ENCODE measurements at regions not wholly inside any gene's neighbourhood (a gene's known extent, or its start where the extent isn't known, plus 50 kb on each side); places are given as distances from the start of the nearest gene placed in this dataset.

- no peak for DNase-seq
Measured at GRCh38 chr2:41078341-41078740, 626.5 kb upstream of the SLC8A1 start.

- DNase-seq: no peak
Measured at GRCh38 chr2:41079011-41079410, 627.1 kb upstream of the SLC8A1 start.

DNA sequence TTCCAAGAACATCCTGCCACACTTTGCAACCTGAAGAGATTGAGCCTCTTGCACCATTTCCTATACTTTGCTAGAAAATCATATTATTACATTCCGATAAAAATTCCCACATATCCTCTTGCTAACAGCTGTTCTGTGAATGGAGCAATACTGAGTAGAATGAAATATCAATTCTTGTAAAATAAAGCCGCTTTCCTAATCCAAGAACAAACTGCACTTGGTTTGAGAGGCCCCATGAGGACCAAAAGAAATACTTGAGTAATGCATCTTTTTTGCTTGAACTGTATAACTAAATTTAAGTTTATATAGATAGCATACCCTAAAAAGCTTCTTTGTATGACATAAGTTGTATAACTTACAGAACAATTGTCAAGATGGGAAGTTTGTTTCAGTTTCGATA, 632.4 kb upstream of the SLC8A1 start:
- no peak for DNase-seq

GRCh38 chr2:41087946-41088345, 636.1 kb upstream of the SLC8A1 start:
- no peak for DNase-seq

- DNase-seq: no peak
Measured at GRCh38 chr2:41101281-41101680, 649.4 kb upstream of the SLC8A1 start.

GRCh38 chr2:41109744-41110143, 657.9 kb upstream of the SLC8A1 start:
- DNase-seq: no peak

DNA sequence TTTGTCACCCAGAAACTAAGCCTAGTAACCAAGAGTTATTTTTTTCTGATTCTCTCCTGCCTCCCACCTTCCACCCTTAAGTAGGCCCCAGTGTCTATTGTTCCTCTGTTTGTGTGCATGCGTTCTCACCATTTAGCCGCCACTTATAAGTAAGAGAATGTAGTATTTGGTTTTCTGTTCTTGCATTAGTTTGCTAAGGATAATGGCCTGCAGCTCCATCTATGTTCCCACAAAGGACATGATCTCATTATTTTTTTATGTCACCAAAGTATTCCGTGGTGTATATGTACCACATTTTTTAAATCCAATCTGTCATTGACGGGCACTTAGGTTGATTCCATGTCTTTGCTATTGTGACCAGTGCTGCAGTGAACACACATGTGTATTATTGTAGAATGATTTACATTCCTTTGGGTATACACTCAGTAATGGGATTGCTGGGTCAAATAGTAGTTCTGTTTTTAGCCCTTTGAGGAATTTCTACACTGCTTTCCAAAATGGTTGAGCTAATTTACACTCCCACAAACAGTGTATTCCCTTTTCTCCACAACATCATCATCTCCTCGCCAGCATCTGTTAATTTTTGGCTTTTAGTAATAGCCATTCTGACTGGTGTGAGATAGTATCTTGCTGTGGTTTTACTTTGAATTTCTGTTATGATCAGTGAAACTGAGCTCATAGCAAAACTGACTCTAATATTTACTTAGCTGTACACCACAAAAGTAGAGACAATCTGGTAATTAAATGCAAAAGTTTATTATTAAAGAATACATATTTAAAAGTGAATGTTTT, 660.1 kb upstream of the SLC8A1 start:
- DNase-seq: no peak

- no peak for DNase-seq
Measured at GRCh38 chr2:41116106-41116797, 664.4 kb upstream of the SLC8A1 start.

DNA sequence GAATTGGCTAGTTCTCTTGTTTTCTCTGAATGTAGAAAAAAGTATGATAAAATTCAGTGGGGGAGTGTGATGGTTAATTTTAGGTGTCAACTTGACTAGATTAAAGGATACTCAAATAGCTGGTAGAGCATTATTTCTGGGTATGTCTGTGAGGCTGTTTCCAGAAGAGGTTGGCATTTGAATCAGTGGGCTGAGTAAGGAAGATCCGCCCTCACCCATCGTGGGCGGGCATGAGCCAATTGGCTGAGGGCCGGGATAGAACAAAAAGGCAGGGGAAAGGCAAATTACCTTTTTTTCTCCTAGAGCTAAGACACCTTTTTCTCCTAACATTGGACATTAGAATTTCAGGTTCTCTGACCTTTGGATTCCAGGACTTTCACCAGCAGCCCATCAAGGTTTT, 667.6 kb upstream of the SLC8A1 start:
- DNase-seq: no peak

DNA sequence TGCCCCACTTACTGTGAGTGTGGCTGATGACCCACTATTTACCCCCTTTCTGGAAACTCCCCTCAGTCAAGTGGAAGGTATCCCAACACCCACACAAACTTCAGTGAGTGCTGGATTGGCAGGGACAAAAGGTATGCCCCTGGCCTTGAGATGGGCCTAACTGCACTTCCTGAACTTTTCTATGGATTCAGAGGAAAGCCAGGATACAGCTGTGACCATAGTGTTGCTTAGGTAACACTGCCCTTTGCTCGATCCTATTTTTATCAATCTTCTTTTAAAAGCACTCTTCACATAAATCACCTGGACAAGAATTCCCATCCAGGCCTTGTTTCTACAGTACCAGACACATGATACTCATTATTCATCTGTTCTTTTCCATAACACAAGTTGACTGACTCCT, 671.5 kb upstream of the SLC8A1 start:
- DNase-seq: no peak

GRCh38 chr2:41127351-41127750, 675.5 kb upstream of the SLC8A1 start:
- no peak for DNase-seq

- no peak for DNase-seq
Measured at GRCh38 chr2:41129988-41130387, 678.1 kb upstream of the SLC8A1 start.

DNA sequence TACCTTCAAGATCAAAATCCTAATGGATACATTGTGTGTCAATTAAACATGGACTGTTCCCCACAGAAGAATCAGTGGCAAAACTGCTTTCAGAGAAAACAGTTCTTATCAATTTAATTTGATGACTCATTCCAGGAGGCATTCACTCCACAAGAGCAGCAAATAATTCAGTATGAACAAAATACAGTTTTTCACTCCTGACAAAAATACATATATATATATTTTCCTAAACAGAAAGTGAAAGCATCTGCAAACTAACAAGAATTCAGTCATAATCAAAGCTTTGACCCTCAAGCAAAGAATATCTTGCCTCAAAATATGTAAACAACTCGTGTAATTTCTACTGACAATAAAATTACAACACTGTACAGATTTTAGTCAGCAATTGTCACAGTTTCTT, 685.1 kb upstream of the SLC8A1 start:
- no peak for DNase-seq

DNA sequence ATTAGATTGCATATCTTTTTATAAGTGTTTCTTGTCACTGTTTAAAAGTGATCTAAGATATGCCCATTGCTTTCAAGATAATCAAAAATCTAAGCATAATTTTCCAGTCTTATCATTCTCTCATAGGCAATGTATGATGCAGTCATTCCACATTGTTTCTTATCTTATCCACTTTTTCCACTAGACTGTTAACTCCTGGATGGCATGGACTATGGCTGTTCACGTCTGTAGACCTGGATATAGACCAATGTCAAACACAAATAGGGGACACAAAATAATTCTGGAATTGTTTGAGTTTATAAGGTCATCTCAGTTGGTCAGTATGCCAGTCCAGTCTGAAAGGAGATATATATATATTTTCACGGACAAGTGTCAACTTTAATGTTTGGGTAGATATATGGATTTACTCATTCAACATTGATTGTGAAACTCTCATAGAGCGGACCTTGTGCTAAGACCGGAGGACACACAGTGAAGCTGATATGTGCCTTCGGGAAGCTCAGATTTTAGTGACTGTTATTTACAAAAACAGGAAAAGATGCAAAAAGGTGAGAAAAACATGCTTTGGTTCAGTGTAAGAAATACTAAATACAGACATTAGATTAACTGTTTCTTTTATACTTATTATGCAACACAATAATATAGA, 689.4 kb upstream of the SLC8A1 start:
- no peak for DNase-seq

DNA sequence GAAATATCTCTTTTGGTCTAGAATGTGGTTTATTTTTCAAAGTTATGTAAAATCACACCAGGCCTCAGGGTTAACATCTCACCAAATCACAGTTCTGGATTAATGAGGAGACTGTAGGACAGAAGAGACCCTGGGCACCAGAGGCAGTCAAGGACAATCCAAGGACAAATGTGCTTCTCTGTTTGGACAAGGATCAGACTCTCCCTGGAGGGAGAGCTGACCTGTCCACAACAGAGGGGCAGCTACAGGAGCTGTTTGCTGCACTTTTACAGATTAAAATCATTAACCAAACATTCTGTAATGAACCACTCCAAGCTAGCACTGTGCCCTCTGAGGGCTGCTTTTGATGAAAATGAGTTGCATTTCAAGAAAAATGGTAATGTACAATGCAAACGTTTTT, 690.6 kb upstream of the SLC8A1 start:
- no peak for DNase-seq

DNA sequence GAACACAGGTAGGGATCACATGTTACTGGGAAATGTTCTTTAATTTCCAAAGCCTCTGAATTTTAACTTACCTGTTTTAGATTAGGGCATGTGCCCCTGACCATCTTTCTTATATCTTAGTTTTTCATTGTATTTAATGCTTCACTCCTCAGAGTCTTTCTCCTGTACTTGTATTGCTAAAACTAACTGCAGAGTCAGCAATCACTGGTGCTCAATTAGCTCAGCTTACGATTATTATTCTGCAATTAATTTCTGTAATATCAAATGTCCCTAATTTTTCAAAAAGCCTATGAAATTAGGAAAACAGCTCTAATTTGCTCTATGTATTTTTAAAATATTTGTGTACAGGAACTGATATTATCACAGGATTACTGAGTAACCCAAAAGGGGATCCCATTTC, 693.2 kb upstream of the SLC8A1 start:
- DNase-seq: no peak

GRCh38 chr2:41149054-41149453, 697.2 kb upstream of the SLC8A1 start:
- no peak for DNase-seq

DNA sequence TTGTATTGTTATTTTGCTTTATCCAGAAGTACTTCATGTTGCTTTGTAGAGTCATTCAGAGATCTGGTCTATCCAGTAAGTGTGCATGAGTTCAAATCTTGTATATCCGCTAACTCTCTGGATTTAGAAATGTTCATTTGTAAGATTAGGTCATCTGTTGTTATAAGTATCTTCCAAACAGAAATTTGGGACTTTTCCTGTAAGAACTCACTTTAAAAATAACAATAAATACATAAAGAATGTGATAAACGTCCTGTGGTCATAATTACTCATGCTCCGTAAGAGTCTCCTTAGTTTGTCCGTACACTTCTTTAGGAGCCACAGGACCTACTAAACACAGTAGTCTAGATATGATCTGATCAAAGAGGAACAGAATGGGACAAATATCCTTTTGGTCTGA, 699.9 kb upstream of the SLC8A1 start:
- no peak for DNase-seq

DNA sequence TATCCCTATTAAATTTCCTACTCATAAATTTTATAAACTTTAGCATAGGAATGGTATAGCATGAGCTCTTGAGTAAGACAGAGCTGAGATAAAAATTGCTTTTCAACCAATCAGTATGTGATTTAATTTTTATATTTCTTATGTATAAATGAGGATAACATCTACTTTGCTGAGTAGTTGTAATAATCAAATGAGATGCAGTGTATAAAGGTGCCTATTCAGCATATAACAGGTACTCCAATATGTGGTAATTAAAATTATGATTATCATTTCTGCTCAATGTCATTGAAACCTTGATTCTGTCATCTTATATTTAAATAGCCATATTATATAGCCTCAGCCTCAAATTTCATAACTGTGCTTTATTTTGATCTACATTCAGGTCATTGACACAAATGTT, 700.4 kb upstream of the SLC8A1 start:
- DNase-seq: no peak

DNA sequence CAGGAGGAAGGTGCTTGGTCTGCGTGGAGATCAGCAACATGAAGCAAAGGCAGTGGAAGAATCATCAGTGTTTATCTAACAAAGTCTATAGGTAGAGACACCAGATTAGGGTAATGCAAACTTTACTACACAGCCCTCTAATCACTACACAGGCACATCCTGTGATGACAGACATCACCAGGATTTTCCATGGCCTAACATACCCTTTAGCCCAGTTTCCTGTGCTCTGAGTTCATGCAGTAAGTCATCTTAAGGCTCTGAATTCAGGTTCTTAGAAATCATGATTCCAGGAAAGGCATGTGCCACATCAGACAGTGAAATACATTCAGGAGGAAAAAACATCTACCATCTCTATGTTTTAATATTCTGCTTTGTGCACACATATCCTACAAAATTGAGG, 708.5 kb upstream of the SLC8A1 start:
- no peak for DNase-seq

DNA sequence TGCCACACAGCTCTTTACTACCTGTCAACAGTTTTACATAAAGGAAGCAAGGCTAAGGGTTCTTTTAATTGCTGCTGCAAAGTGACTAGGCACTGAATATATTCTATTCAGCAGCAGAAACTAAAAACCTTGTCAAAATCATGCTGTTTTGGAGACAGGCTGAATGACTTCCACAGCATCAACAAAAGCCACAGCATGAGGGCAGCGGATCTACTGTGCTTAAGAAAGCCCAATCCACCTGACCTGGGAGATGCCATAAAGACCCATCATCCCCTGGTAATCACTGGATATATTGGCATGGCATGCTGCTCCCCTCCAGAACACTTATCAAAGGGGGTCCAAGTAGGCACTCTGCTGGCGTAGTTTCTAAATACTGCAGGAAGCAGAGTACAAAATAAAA, 715.1 kb upstream of the SLC8A1 start:
- no peak for DNase-seq

- no peak for DNase-seq
Measured at GRCh38 chr2:41169744-41170143, 717.9 kb upstream of the SLC8A1 start.

DNA sequence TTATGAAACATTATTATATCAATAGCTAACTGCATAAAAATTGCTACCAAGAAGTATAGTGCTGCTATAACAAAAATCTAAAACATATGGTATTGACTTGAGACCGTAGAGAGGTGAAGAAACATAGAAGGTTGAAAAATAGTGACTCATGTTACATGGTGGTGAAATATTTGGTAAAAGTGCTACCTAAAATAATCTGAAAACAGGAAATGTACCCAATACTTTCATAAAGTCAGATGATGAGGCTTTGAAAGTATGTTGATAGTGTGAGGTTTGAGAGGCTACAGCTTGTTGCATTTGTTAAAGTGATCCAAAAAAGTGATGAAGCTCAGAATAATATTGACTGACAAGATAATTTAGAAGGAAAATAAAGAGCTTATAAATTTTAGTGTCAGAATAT, 718.7 kb upstream of the SLC8A1 start:
- DNase-seq: no peak

DNA sequence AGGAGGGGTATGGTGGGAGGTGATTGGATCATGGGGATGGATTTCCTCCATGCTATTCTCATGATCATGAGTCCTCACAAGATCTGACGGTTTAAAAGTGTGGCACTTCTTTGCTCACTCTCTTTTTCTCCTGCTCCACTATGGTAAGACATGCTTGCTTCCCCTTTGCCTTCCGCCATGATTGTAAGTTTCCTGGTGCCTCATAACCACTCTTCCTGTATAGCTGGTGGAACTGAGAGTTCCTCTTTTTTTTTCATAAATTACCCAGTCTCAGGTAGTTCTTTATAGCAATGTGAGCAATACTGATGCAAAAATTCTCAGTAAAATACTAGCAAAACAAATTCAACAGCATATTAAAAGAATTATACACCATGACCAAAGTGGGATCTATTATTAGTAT, 728.5 kb upstream of the SLC8A1 start:
- DNase-seq: no peak
